GM12872 (cell line): ENCODE measurements at regions not wholly inside any gene's neighbourhood (a gene's known extent, or its start where the extent isn't known, plus 50 kb on each side); places are given as distances from the start of the nearest gene placed in this dataset.

Experiments used
- CTCF ChIP-seq: IDR thresholded peaks from 3 replicates; pipeline ENCODE4 v1.5.1; 2011; ENCODE audit warnings: low read depth, mild to moderate bottlenecking, low read length, moderate library complexity; ENCODE audit not compliant: insufficient read depth

- no peak for TF ChIP-seq CTCF
Observed at GRCh38 chr3:86438544-86438943, 552.4 kb downstream of the VGLL3 start.

- no peak for TF ChIP-seq CTCF
Observed at GRCh38 chr3:86427343-86427742, 563.6 kb downstream of the VGLL3 start.

DNA sequence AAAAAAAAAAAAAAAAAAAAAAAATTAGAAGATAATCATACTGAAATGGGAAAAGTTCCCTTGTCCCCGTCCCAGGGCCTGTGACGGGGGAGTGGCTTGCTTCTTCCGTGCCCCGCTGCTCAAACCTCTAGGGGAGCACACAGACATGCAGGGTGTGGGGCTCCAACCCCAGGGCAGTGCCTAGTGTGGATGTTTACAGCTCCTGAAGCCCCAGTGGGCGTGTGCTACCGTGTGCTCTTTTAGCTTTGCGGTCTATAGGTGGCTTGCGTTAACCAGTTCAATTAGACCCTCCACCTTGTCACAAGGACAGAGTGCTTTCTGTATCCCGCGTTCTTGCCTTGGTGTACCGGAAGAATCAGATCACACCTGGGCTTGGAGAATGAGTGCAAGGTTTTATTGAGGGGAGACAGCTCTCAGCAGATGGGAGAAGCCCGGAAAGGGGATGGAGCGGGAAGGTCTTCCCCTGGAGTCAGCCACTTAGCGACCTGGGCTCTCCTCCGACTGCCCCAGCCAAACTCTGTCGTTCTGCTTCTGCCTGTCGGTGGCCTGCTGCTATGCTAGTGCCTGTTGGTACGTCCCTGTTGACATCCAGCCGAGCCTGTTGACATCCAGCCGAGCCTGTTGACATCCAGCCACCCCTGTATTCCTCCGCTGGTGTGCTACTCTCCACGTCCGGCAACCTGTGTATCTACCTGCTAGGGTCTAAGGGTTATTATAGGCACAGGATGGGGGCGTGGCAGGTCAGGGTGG, 569.8 kb downstream of the VGLL3 start:
- TF ChIP-seq CTCF = no peak

DNA sequence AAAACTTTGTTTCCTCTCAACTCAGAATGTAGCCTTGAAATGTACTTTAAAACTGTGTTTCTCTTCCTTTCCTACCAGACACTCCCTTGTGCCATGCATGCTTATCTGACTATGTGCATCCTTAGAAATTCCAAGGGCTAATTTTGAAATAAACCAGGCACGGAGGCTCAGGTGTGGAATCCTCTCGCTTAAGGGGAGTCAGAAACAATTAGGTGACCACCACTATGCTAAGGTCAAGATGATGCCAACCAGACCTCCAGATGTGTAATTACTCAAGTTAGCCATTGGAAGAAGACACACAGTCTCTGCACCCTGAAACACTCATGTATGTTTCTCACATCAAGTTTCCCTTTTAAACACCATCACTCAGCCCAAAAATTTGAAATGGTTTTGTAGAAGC, 572.1 kb downstream of the VGLL3 start:
- no peak for TF ChIP-seq CTCF

DNA sequence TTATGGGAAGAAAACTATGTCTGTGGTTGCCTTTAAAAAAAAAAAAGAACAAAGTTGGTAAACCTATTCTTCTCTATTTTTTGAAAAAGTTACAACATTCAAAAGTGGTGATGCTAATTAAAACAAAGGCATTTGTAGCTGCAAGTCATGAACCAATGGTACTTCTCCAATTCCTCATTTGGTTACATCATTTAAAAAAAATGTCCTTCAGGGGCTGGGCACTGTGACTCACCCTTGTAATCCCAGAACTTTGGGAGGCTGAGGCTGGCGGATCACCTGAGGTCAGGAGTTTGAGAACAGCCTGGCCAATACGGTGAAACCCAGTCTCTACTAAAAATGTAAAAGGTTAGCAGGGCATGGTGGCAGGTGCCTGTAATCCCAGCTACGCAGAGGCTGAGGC, 574.6 kb downstream of the VGLL3 start:
- no peak for TF ChIP-seq CTCF

DNA sequence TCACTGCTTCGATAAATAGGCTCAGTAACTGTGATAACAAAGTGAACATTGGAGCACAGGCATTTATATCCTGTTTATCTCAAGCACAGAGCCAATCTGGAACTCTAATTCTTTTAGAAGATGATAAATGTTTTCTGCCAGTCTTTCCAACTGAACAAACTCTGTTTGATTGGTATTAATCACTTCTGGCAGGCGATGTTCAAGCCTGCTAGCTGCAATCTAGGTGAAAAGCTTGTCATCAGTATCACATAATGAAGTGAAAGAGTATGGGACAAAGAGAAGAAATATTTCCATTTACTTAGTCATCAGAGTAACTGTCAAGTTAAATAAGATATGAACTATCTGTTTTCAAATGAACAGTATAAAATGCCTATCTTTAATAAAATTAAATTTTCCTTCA, 577.3 kb downstream of the VGLL3 start:
- TF ChIP-seq CTCF = no peak

- TF ChIP-seq CTCF = no peak
Observed at GRCh38 chr3:86410587-86410986, 580.4 kb downstream of the VGLL3 start.
